Osteoblast (primary cell): ENCODE measurements at regions not wholly inside any gene's neighbourhood (a gene's known extent, or its start where the extent isn't known, plus 50 kb on each side); places are given as distances from the start of the nearest gene placed in this dataset.

Source experiments
- DNase-seq: peaks from one replicate; pipeline ENCODE4 v3.0.0; 2011; ENCODE audit warnings: low spot score, mixed read lengths; ENCODE audit not compliant: insufficient read length; ENCODE audit errors: missing footprints
- H2AFZ ChIP-seq: 2 replicates; pipeline ENCODE4 v1.6.0; 2011; ENCODE audit warnings: mild to moderate bottlenecking, low read length
- H3K27ac ChIP-seq: 2 replicates; pipeline ENCODE4 v1.5.1; 2011; ENCODE audit warnings: mild to moderate bottlenecking, low read depth, low read length, moderate library complexity
- H3K27me3 ChIP-seq: 2 replicates; pipeline ENCODE4 v1.6.0; 2012; ENCODE audit warnings: mild to moderate bottlenecking, control low read depth, inconsistent platforms, low read length, moderate library complexity; ENCODE audit not compliant: insufficient read depth
- H3K36me3 ChIP-seq: 2 replicates; pipeline ENCODE4 v1.5.1; 2011; ENCODE audit warnings: mild to moderate bottlenecking, low read length, control low read depth, moderate library complexity; ENCODE audit not compliant: insufficient read depth
- H3K4me1 ChIP-seq: 2 replicates; pipeline ENCODE4 v1.5.1; 2011; ENCODE audit warnings: mild to moderate bottlenecking, low read length, control low read depth, moderate library complexity; ENCODE audit not compliant: insufficient read depth
- H3K4me2 ChIP-seq: 2 replicates; pipeline ENCODE4 v1.6.0; 2011; ENCODE audit warnings: mild to moderate bottlenecking, low read length; ENCODE audit not compliant: insufficient read depth
- H3K4me3 ChIP-seq: fragments of 200-600 bp; sonication (generic); 3 replicates; pipeline ENCODE4 v1.5.1; 2012; ENCODE audit warnings: mild to moderate bottlenecking, low read length, inconsistent platforms; ENCODE audit not compliant: insufficient read depth
- H3K79me2 ChIP-seq: 2 replicates; pipeline ENCODE4 v1.6.0; 2012; ENCODE audit warnings: mild to moderate bottlenecking, low read length, control low read depth, inconsistent platforms; ENCODE audit not compliant: insufficient read depth
- H3K9me3 ChIP-seq: 2 replicates; pipeline ENCODE4 v1.5.1; 2011; ENCODE audit warnings: low read depth, low read length, control low read depth
- H4K20me1 ChIP-seq: 2 replicates; pipeline ENCODE4 v1.6.0; 2012; ENCODE audit warnings: mild to moderate bottlenecking, low read length, control low read depth; ENCODE audit not compliant: insufficient read depth
- TF ChIP-seq, protein P1 (sequence below): IDR thresholded peaks from 2 replicates; pipeline ENCODE4 v1.5.1; 2011; ENCODE audit warnings: mild to moderate bottlenecking, low read depth, low read length, moderate library complexity; ENCODE audit errors: extremely low read depth

DNA sequence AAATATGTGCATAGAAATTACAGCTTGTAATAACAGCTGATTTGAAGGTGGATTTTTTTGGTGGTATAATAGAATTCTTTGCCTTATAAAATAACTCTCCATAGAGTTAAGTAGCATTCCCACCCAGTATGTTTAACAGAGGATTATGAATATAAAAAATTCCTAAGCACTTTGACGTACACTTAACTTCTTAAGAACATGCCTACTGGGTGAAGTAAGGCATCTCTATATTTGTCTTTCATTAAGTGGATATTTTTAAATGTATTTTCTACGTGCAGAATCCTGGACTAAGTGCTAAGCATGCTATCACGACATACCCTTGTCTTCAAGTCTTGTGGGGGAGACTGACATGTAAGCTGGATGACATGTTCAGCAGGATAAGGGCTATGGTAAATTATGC lies 217.7 kb upstream of the BMPER start:
- H3K4me3 ChIP-seq, result no peak overlapping the region
- no peak overlapping the region for H2AFZ ChIP-seq
- H3K27me3 ChIP-seq, result no peaks in the 10 kb centered on the region
- H3K4me1 ChIP-seq, result peaks cover 7% of the 10 kb centered on the region
- no peak overlapping the region for H3K27ac ChIP-seq
- no peak overlapping the region for H3K4me2 ChIP-seq
- DNase-seq, result no peak
- H3K9me3 ChIP-seq, result no peaks in the 10 kb centered on the region
- TF ChIP-seq, protein P1, sequence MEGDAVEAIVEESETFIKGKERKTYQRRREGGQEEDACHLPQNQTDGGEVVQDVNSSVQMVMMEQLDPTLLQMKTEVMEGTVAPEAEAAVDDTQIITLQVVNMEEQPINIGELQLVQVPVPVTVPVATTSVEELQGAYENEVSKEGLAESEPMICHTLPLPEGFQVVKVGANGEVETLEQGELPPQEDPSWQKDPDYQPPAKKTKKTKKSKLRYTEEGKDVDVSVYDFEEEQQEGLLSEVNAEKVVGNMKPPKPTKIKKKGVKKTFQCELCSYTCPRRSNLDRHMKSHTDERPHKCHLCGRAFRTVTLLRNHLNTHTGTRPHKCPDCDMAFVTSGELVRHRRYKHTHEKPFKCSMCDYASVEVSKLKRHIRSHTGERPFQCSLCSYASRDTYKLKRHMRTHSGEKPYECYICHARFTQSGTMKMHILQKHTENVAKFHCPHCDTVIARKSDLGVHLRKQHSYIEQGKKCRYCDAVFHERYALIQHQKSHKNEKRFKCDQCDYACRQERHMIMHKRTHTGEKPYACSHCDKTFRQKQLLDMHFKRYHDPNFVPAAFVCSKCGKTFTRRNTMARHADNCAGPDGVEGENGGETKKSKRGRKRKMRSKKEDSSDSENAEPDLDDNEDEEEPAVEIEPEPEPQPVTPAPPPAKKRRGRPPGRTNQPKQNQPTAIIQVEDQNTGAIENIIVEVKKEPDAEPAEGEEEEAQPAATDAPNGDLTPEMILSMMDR, result no peak
- H3K79me2 ChIP-seq, result no peaks in the 10 kb centered on the region
- H4K20me1 ChIP-seq, result no peaks in the 10 kb centered on the region
- H3K36me3 ChIP-seq, result no peaks in the 10 kb centered on the region

- TF ChIP-seq, protein P1, result no peak
- Histone ChIP-seq H3K36me3 (no peaks in the 10 kb centered on the region), H3K27ac (no peak overlapping the region), H3K9me3 (no peaks in the 10 kb centered on the region), H3K4me2 (no peak overlapping the region), H3K27me3 (no peaks in the 10 kb centered on the region), H4K20me1 (no peaks in the 10 kb centered on the region), H3K79me2 (no peaks in the 10 kb centered on the region), H3K4me1 (peaks cover 19% of the 10 kb centered on the region), H3K4me3 (no peak overlapping the region), H2AFZ (no peak overlapping the region)
- no peak for DNase-seq
These were observed 214.2 kb upstream of the BMPER start for GRCh38 chr7:33691180-33691579.

DNA sequence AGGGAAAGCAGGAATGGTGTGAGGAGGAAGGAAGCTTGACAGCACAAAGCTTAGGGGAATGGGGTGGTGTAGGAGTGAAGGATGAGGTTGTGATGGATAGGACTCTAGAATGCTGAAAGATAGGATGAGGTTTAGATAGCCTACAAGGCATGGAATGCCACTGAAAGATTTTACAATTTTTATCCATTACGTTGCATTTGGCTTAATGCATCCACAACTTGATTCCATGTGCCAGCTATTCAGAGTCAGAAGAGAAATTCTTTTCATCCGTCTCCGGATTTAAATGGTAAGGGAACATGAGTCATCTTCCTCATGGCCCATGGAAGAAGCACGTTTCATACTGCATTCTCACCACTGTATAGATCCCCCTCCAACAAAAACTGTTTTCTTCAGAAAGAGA lies 212.4 kb upstream of the BMPER start:
- Histone ChIP-seq H2AFZ (peak overlapping the region; percentile 37), H3K27ac (peak overlapping the region; percentile 67), H3K79me2 (no peaks in the 10 kb centered on the region), H3K27me3 (no peaks in the 10 kb centered on the region), H3K9me3 (no peaks in the 10 kb centered on the region), H3K36me3 (no peaks in the 10 kb centered on the region), H3K4me2 (peak overlapping the region; percentile 53), H3K4me3 (no peak overlapping the region), H3K4me1 (peaks cover 20% of the 10 kb centered on the region), H4K20me1 (no peaks in the 10 kb centered on the region)
- peak; percentile 88 for DNase-seq
- TF ChIP-seq, protein P1, result no peak

- H3K27me3 ChIP-seq, result no peaks in the 10 kb centered on the region
- H3K27ac ChIP-seq, result no peak overlapping the region
- peaks cover 22% of the 10 kb centered on the region for H3K4me1 ChIP-seq
- H3K36me3 ChIP-seq, result no peaks in the 10 kb centered on the region
- TF ChIP-seq, protein P1, result no peak
- H4K20me1 ChIP-seq, result no peaks in the 10 kb centered on the region
- no peak overlapping the region for H3K4me2 ChIP-seq
- no peaks in the 10 kb centered on the region for H3K79me2 ChIP-seq
- DNase-seq, result no peak
- H2AFZ ChIP-seq, result no peak overlapping the region
- H3K4me3 ChIP-seq, result no peak overlapping the region
- no peaks in the 10 kb centered on the region for H3K9me3 ChIP-seq
These were observed 211.3 kb upstream of the BMPER start for GRCh38 chr7:33694006-33694405.
